HG02852 (cell line): ENCODE measurements at regions not wholly inside any gene's neighbourhood (a gene's known extent, or its start where the extent isn't known, plus 50 kb on each side); places are given as distances from the start of the nearest gene placed in this dataset.

ENCODE experiments used
- ATAC-seq: cut with Tn5 transposase; IDR thresholded peaks from one replicate; pipeline ENCODE4 v1.9.1; 2021; ENCODE audit warnings: mild to moderate bottlenecking, moderate library complexity; ENCODE audit not compliant: unreplicated experiment

GRCh38 chr14:99039331-99040041 is 232.5 kb downstream of the BCL11B start:
- no peak for ATAC-seq

GRCh38 chr14:99040052-99040451 is 231.9 kb downstream of the BCL11B start:
- ATAC-seq, result no peak

GRCh38 chr14:99040711-99041110 is 231.3 kb downstream of the BCL11B start:
- ATAC-seq, result no peak

GRCh38 chr14:99041141-99041819 is 230.7 kb downstream of the BCL11B start:
- ATAC-seq, result no peak

- no peak for ATAC-seq
These were observed 230.2 kb downstream of the BCL11B start for GRCh38 chr14:99041820-99042174.

- ATAC-seq, result no peak
These were observed 229.4 kb downstream of the BCL11B start for GRCh38 chr14:99042381-99043266.

- no peak for ATAC-seq
These were observed 228.8 kb downstream of the BCL11B start for GRCh38 chr14:99043267-99043615.

- no peak for ATAC-seq
These were observed 228.2 kb downstream of the BCL11B start for GRCh38 chr14:99043756-99044155.

GRCh38 chr14:99047441-99048031 is 224.5 kb downstream of the BCL11B start:
- ATAC-seq, result no peak

DNA sequence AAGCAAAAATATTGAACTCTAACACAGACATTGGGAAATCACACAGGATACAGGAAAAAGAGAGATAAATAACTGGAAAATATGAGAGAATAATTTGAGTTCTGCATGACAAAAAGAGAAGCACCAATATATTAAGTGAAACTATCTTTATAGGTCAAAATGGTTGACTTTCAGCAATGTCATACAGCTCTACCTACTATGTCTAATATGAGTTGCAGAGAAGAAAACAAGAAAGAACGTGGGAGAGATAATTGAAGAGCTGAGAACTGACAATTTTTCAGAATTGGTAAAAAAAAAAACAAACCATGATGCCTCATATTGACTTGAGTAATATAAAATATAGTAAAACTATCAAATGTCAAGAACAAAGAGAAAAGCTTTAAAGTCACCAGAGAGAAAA is 221.7 kb downstream of the BCL11B start:
- ATAC-seq, result no peak

DNA sequence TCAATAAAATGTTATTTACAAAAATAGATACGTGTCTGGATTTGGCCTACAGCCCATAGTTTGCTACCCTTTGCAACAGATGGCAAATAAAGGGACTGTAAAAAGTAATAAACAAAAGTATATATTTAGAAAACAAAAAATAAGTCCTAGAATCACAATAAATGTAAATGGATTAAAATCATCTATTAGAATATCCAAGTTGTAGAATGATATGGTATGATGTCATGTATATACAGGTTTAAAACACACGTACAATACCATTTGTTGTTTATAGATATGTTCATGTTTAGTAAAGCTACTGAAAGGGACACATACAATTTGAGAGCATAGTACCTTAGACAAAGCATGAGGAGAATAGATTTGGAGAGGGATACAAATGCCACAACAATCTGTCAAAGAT is 219.5 kb downstream of the BCL11B start:
- no peak for ATAC-seq

DNA sequence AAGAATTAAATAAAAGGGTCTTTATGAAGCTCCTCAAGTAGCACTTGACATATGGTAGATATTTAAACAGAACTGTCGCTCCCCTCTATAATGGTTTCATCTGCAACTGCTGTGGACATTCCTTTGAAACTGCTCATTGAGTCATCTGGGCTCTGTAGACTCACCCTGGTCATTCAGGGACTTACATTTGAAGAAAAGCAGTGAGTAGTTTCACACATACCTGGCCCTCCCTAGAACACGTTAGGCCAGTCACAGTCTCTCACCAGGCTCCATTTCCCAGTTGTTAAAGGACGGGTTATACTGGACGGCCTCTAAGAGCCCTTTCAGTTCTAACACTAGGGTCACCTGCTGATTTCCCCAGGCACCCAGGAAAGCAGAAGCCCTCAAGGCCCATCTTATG is 217.0 kb downstream of the BCL11B start:
- ATAC-seq, result no peak

- no peak for ATAC-seq
These were observed 216.2 kb downstream of the BCL11B start for GRCh38 chr14:99055816-99056215.

DNA sequence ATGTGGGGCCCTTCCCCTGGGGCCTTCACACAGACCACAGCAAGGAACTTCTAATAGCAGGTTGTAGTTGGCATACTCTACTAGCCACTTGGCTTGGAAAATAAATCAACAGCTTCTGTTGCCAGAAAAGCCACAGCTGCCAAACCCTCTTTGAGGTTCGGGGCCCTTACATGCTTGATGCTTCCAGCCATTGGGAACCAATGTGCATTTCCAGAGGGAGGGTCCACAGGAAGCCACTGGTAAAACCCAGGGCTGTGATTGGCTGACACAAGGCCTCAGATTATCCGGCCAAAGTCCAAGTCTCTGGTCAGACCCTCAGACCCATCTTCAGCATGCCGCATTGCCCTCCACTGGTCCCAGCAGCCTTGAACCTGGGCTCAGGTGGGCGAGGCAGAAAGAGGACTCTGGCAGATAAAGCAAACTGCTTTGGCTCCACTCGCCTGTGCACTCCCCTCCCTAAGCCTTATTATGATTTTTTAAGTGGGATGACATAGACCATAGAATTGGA is 214.4 kb downstream of the BCL11B start:
- no peak for ATAC-seq

DNA sequence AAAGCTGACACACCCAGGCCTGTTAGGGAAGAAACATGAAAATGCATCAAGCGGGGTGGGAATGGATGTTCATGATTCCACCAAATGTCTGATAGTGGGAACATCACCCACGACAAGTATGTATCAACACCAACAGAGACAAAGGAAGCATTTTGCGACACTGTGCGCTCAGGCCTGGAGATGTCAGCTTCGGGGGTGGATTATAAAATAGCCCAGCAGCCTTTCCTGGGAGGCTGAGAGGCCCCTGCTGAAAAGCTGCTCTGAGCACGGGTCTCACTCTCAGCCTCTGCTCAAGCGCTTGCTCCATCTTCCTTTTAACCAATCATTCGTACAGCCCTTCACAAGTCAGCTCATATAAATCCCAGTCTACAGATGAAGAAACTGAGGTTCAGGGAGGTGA is 213.5 kb downstream of the BCL11B start:
- ATAC-seq, result no peak

- ATAC-seq, result no peak
These were observed 209.8 kb downstream of the BCL11B start for GRCh38 chr14:99062216-99062615.

DNA sequence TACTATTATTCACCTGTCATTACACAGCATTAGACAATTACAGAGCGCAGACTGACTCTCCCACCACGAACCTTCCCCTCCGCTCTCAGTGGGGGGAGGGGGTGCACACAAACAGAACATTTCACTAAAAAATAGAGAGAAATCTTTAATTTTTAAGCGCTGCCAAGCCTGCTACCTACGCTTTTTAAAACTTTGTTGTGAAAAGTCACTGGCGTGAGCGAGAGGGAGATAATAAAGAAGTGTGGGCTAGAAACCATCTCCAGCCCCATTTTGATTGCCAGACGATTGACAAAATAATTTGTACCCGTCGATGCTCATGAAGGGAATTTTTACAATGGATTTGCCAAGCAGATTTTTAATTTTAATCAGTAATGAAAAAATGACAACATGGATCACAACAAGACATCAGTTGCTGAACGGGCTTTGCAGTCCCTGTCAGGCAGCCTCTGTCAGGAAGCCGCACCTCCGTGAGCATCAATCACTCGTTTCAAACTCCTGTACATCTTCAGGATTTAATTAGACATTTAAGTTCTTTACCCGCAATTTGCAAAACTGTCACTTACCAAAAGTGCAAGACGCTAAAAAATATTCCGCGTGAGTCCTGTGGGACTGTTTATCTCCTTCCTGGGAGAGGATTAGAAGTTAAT is 209.1 kb downstream of the BCL11B start:
- ATAC-seq, result no peak

GRCh38 chr14:99063620-99064225 is 208.3 kb downstream of the BCL11B start:
- no peak for ATAC-seq

DNA sequence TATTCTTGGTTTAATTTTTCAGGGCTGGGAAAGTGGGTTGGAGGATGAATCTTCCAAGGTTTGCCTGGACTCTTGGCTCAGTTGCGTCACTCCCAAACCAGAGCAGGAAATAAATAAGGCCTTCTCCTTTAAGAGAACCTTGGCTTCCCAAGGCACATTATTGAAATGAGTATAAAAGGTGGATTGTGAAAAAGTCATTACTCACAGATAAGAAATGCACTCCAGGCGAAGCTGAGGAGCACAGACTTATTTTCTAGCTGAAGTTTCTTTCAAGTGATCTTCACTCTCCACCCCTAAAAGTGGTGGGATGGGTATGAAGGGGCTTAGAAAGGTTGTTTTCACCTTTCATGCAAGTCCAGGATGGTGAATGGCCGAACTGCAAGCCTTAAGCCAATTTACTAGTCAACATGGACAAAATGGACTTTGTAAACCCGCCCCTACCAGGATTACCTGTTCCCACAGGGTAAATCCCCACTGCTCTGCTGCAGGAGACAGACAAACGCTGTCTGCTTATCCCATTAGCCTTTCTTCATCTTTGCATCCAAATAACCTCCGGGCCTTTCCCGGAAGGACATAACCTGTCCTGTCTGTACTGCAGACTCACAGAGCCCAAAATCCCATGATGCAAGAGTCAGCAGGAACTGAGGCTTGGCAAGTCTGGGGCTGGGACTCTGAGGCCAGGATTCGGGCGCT is 207.6 kb downstream of the BCL11B start:
- no peak for ATAC-seq

GRCh38 chr14:99065551-99065950 is 206.4 kb downstream of the BCL11B start:
- ATAC-seq, result no peak
